ENCODE measurements at regions not wholly inside any gene's neighbourhood (a gene's known extent, or its start where the extent isn't known, plus 50 kb on each side); places are given as distances from the start of the nearest gene placed in this dataset.

DNA sequence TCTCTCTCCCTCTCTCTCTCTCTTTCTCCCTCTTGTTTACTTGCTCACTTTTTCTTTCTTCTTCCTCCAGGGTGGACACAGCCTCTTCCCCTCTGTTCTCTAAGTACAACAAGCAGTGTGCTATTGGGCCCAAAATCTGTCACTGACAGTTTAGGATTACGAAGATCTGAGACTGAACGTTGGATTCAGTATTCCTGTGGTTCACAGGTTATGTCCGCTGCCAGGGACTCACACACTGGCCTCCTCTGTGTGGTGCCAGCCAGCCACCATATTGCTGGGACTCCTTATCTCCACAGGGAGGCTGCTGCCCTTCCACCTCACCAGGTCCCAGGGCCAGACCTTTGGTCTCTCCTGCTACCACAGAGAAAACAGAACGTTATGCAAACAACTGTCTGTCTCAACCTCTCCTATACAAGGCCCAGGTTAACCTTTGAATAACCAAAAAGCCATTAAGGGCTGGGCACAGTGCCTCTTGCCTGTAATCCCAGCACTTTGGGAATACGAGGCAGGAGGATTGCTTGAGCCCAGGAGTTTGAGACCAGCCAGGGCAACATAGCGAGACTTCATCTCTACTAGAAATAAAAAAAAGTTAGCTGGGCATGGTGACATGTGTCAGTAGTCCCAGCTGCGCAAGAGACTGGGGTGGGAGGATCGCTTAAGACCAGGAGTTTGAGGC is 171.9 kb upstream of the RAB4A start:
- H3K4me3 ChIP-seq (ENCODE audit: low read depth, low read length), result no peak overlapping the region
- TF ChIP-seq, protein P1, sequence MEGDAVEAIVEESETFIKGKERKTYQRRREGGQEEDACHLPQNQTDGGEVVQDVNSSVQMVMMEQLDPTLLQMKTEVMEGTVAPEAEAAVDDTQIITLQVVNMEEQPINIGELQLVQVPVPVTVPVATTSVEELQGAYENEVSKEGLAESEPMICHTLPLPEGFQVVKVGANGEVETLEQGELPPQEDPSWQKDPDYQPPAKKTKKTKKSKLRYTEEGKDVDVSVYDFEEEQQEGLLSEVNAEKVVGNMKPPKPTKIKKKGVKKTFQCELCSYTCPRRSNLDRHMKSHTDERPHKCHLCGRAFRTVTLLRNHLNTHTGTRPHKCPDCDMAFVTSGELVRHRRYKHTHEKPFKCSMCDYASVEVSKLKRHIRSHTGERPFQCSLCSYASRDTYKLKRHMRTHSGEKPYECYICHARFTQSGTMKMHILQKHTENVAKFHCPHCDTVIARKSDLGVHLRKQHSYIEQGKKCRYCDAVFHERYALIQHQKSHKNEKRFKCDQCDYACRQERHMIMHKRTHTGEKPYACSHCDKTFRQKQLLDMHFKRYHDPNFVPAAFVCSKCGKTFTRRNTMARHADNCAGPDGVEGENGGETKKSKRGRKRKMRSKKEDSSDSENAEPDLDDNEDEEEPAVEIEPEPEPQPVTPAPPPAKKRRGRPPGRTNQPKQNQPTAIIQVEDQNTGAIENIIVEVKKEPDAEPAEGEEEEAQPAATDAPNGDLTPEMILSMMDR (IDR thresholded peaks at IDR 0.05; ENCODE audit: control insufficient read depth, extremely low read depth, insufficient read depth), result no peak
- no peak for DNase-seq (ENCODE audit: low read depth)

DNA sequence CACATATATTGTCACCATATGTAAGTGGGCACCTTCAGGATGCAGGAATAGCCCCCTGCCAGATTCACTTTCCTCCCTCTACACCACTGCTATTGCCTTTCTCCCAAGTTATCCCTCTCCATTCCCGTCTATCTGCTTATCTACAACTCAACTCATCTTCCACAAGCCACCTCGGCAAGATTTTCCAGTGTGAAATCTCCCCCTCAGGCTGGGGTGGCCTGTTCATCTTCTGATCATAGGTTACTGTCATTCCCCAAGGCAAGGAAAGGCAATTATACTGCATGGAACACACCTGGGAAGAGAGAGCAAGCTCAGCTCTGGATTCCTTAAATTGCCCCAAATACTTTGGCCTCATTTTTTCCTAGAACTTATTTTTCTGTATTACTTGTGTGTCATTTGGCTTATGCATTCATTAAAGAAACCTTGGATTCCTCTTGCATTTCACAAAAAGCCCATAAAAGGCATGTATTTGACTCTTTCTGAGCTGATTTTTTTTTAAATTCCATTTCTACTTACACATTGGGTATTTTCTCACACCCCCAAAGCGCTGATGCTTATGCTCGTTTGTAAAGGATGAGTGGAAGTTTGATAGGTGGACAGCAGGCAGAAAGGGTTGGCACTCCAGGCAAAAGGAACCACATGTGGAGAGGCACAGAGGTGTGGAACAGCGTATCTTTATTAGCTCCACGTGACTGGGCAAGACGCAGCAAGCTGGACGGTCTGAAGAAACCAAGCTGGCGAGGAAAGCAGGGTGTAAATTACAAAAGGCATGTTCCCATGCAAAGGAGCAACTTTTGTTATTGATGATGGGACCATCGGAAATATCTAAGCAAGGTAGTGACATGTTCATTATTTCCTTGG is 169.7 kb upstream of the RAB4A start:
- TF ChIP-seq, protein P1 (IDR thresholded peaks at IDR 0.05; ENCODE audit: control insufficient read depth, extremely low read depth, insufficient read depth), result no peak
- no peak overlapping the region for H3K4me3 ChIP-seq (ENCODE audit: low read depth, low read length)
- no peak for DNase-seq (ENCODE audit: low read depth)

DNA sequence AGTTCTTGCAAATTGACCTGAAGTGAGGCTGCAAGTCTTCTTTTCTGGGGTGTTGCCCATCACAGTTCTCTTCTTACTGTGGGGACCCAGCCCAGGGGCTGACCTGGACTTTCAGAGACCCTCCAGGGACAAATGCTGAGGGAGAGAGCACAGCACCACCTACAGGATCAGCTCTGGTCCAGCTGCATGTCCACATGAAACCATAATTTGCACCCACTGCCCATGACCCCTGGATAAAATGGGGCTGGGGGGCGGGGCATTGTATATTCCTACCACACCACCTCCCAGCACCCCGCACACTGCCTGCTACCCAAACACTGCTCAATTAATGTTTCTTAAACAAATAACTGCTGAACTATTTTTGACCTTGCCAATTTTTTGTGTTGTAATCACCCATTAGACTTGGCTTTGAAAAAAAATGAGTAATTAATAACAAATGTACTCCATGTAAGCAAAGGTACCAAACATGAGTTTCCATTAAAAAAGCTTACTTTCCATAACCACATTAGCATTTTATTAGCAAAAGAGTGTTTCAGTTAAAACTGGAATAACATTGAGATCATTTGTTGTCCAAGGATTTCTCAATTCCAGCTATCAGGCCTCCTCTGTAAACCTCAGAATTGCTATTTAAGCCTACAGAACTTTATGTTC is 168.0 kb upstream of the RAB4A start:
- DNase-seq (ENCODE audit: low read depth), result no peak
- no peak overlapping the region for H3K4me3 ChIP-seq (ENCODE audit: low read depth, low read length)
- TF ChIP-seq, protein P1 (IDR thresholded peaks at IDR 0.05; ENCODE audit: control insufficient read depth, extremely low read depth, insufficient read depth), result no peak

DNA sequence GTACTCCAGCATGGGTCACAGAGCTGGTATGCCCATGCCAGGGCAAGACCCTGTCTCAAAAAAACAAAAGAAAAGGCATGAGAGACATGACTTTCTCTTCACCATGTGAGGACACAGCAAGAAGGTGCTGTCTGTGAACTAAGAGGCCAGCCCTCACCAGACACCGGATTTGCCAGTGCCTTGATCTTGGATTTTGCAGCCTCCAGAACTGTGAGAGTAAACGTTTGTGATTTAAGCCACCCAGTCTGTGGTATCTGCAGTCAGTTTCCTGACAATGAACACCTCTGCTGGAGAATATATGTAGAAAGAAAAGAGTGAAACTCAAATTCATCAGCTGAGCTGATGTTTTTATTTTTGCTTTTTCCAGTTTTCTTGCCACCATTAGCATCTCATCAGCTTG is 166.3 kb upstream of the RAB4A start:
- no peak overlapping the region for H3K4me3 ChIP-seq (ENCODE audit: low read depth, low read length)
- TF ChIP-seq, protein P1 (IDR thresholded peaks at IDR 0.05; ENCODE audit: control insufficient read depth, extremely low read depth, insufficient read depth), result no peak
- no peak for DNase-seq (ENCODE audit: low read depth)

DNA sequence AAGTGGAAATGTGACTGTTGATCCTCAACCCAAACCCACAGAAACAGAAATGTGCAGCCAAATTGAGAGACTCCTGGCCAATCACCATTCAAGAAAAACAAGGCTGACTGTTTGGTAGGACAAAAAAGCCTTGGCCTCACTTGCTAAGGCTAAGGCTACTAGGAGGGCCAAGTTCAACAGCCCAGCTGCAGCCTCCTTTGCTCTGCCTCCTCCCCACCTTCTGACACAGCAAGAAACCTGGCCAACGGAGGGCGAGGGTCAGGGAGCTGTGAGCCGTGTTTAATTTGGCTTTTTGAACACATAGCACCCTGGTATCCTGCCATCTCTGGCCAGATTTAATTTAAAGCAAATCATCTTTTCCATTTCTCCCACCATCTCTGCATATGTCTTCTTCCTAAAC is 165.8 kb upstream of the RAB4A start:
- H3K4me3 ChIP-seq (ENCODE audit: low read depth, low read length), result no peak overlapping the region
- no peak for DNase-seq (ENCODE audit: low read depth)
- TF ChIP-seq, protein P1 (IDR thresholded peaks at IDR 0.05; ENCODE audit: control insufficient read depth, extremely low read depth, insufficient read depth), result no peak

DNA sequence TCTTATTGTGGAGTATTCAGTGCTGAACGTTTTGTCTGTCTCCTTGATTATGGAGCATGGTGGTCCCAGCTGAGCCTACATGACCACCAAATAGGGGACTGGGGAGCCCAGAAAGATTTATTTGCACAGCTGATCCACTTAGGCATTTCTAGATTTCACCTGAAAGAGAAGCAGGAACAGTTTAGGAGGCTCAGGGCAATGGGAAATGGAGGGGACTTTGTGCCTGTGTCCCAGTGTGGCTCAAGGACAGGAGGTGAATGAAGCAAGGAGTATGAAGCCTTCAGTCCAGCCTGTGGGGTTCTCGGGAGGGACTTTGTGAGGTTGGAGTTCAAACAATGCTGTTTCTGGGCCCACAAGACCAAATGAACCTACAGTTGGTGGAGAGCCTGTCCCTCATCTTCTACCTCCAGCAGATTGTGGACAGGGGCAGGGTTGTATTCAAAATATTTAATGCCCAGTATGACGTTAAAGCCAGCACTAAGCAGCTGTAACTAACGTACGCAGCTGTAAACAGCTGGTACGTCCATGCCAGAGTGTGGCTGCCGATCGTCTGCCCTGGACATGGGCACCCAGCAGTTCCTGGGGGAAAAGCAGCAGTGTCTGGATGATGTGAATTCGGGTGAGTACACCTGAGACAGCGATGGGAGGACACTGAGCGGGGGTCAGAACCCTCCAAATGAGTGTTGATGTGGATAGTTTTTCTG is 164.9 kb upstream of the RAB4A start:
- H3K4me3 ChIP-seq (ENCODE audit: low read depth, low read length), result no peak overlapping the region
- DNase-seq (ENCODE audit: low read depth), result no peak
- TF ChIP-seq, protein P1 (IDR thresholded peaks at IDR 0.05; ENCODE audit: control insufficient read depth, extremely low read depth, insufficient read depth), result no peak
